ENCODE measurements at regions not wholly inside any gene's neighbourhood (a gene's known extent, or its start where the extent isn't known, plus 50 kb on each side); places are given as distances from the start of the nearest gene placed in this dataset.

- H3K9me3 Mint-ChIP-seq (ENCODE audit: unreplicated experiment), result peaks cover 26% of the 10 kb centered on the region
- intact Hi-C loops (cut with micrococcal nuclease), result no loop called here
- no peak for DNase-seq (ENCODE audit: unreplicated experiment)
- TF ChIP-seq, protein P1, sequence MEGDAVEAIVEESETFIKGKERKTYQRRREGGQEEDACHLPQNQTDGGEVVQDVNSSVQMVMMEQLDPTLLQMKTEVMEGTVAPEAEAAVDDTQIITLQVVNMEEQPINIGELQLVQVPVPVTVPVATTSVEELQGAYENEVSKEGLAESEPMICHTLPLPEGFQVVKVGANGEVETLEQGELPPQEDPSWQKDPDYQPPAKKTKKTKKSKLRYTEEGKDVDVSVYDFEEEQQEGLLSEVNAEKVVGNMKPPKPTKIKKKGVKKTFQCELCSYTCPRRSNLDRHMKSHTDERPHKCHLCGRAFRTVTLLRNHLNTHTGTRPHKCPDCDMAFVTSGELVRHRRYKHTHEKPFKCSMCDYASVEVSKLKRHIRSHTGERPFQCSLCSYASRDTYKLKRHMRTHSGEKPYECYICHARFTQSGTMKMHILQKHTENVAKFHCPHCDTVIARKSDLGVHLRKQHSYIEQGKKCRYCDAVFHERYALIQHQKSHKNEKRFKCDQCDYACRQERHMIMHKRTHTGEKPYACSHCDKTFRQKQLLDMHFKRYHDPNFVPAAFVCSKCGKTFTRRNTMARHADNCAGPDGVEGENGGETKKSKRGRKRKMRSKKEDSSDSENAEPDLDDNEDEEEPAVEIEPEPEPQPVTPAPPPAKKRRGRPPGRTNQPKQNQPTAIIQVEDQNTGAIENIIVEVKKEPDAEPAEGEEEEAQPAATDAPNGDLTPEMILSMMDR (IDR thresholded peaks at IDR 0.05; ENCODE audit: unreplicated experiment), result no peak
- CTCF ChIA-PET, result interaction anchor here (0.7 to 1.1 kb wide), 2 partner anchors 11 to 1264 kb away, joined by 3 read pairs; no protein-coding TSS in a partner anchor
- H3K4me1 Mint-ChIP-seq (ENCODE audit: insufficient read depth, unreplicated experiment), result peaks cover 15% of the 10 kb centered on the region
- BruUV-seq (replicated peaks), result no TSS peak
- POLR2A ChIA-PET, result no interaction called here
- H3K27ac Mint-ChIP-seq (ENCODE audit: low read depth, unreplicated experiment), result no peak overlapping the region
- H3K4me3 Mint-ChIP-seq (ENCODE audit: unreplicated experiment), result no peak overlapping the region
- H3K27me3 Mint-ChIP-seq (ENCODE audit: insufficient read depth, unreplicated experiment), result no peaks in the 10 kb centered on the region
- no peaks in the 10 kb centered on the region for H3K36me3 Mint-ChIP-seq (ENCODE audit: insufficient read depth, unreplicated experiment)
These were observed 273.5 kb upstream of the CCDC54 start for GRCh38 chr3:107103786-107104185.

DNA sequence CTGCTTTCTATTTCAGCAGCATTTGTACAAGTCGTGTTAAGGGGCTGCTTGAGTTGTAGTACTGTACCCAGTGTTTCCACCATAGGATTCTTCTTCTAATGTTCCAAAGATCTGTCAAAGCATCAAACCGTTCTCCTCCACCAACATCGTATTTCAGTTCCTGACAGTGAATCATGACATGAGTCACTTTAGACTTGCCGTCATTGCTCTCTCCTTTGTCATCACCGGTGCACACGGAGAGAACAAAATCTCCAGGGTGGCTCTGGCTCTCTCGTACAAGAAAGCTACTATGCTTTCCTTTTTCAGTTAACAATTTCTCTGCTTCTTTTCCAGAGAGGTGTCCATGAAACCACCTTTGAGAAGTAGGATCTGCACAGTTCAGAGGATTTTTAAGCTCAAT lies 270.9 kb upstream of the CCDC54 start:
- ChIA-PET CTCF (interaction anchor here (0.6 to 1.2 kb wide), 3 partner anchors 15 to 130 kb away, joined by 3 to 5 read pairs (median 3); no protein-coding TSS in a partner anchor), POLR2A (no interaction called here)

GRCh38 chr3:107106907-107107306 lies 270.3 kb upstream of the CCDC54 start:
- intact Hi-C loops (cut with micrococcal nuclease), result no loop called here
- TF ChIP-seq, protein P1 (IDR thresholded peaks at IDR 0.05; ENCODE audit: unreplicated experiment), result no peak
- H3K36me3 Mint-ChIP-seq (ENCODE audit: insufficient read depth, unreplicated experiment), result no peaks in the 10 kb centered on the region
- CTCF ChIA-PET, result interaction anchor here (0.6 to 1.5 kb wide), 3 partner anchors 12 to 129 kb away, joined by 3 to 5 read pairs (median 4); no protein-coding TSS in a partner anchor
- BruUV-seq (replicated peaks), result no TSS peak
- H3K9me3 Mint-ChIP-seq (ENCODE audit: unreplicated experiment), result peaks cover 26% of the 10 kb centered on the region
- no peak overlapping the region for H3K4me3 Mint-ChIP-seq (ENCODE audit: unreplicated experiment)
- H3K27me3 Mint-ChIP-seq (ENCODE audit: insufficient read depth, unreplicated experiment), result no peaks in the 10 kb centered on the region
- no peak for DNase-seq (ENCODE audit: unreplicated experiment)
- POLR2A ChIA-PET, result interaction anchor here (0.7 kb wide), 1 partner anchor 1642 kb away, joined by 4 read pairs; no protein-coding TSS in a partner anchor
- H3K4me1 Mint-ChIP-seq (ENCODE audit: insufficient read depth, unreplicated experiment), result peaks cover 15% of the 10 kb centered on the region
- H3K27ac Mint-ChIP-seq (ENCODE audit: low read depth, unreplicated experiment), result peak overlapping the region; percentile 68

More for the DNA sequence above, 270.9 kb upstream of the CCDC54 start:
- Mint-ChIP-seq H3K27me3 (ENCODE audit: insufficient read depth, unreplicated experiment) (no peaks in the 10 kb centered on the region), H3K9me3 (ENCODE audit: unreplicated experiment) (peaks cover 26% of the 10 kb centered on the region), H3K27ac (ENCODE audit: low read depth, unreplicated experiment) (peak overlapping the region; percentile 68), H3K4me1 (ENCODE audit: insufficient read depth, unreplicated experiment) (peaks cover 15% of the 10 kb centered on the region), H3K36me3 (ENCODE audit: insufficient read depth, unreplicated experiment) (no peaks in the 10 kb centered on the region), H3K4me3 (ENCODE audit: unreplicated experiment) (peak overlapping the region; percentile 15)
- no TSS peak for BruUV-seq (replicated peaks)
- intact Hi-C loops (cut with micrococcal nuclease), result no loop called here
- DNase-seq (ENCODE audit: unreplicated experiment), result peak; percentile 67
- TF ChIP-seq, protein P1 (IDR thresholded peaks at IDR 0.05; ENCODE audit: unreplicated experiment), result no peak

GRCh38 chr3:107110596-107111305 lies 266.5 kb upstream of the CCDC54 start:
- no TSS peak for BruUV-seq (replicated peaks)
- no peak overlapping the region for H3K27ac Mint-ChIP-seq (ENCODE audit: low read depth, unreplicated experiment)
- H3K27me3 Mint-ChIP-seq (ENCODE audit: insufficient read depth, unreplicated experiment), result no peaks in the 10 kb centered on the region

More at GRCh38 chr3:107110596-107111305, 266.5 kb upstream of the CCDC54 start:
- intact Hi-C loops (cut with micrococcal nuclease), result no loop called here
- H3K9me3 Mint-ChIP-seq (ENCODE audit: unreplicated experiment), result peaks cover 14% of the 10 kb centered on the region
- H3K4me3 Mint-ChIP-seq (ENCODE audit: unreplicated experiment), result no peak overlapping the region
- CTCF ChIA-PET, result interaction anchor here (0.5 kb wide), 1 partner anchor 1428 kb away, joined by 3 read pairs; no protein-coding TSS in a partner anchor
- DNase-seq (ENCODE audit: unreplicated experiment), result no peak
- POLR2A ChIA-PET, result no interaction called here
- H3K4me1 Mint-ChIP-seq (ENCODE audit: insufficient read depth, unreplicated experiment), result peaks cover 15% of the 10 kb centered on the region
- TF ChIP-seq, protein P1 (IDR thresholded peaks at IDR 0.05; ENCODE audit: unreplicated experiment), result no peak
- no peaks in the 10 kb centered on the region for H3K36me3 Mint-ChIP-seq (ENCODE audit: insufficient read depth, unreplicated experiment)
